Vagina (tissue), 2 donors: ENCODE measurements at regions not wholly inside any gene's neighbourhood (a gene's known extent, or its start where the extent isn't known, plus 50 kb on each side); places are given as distances from the start of the nearest gene placed in this dataset.

ENCODE experiments used
- CTCF ChIP-seq, 3 experiments: fragments of 450-650 bp in 2 of 3; fragments of 200-600 bp in 1 of 3; sonication (generic) in 1 of 3; IDR thresholded peaks; one replicate each; pipeline ENCODE4 v1.5.1; 2017 to 2019; ENCODE audit warnings: antibody characterized with exemption in 3 of 3, mild to moderate bottlenecking in 2 of 3, moderate library complexity in 2 of 3
- POLR2A ChIP-seq, 2 donors: fragments of 450-650 bp; IDR thresholded peaks; one replicate each; pipeline ENCODE4 v1.6.1; 2017; ENCODE audit warnings: antibody characterized with exemption in 2 of 2, mild to moderate bottlenecking in 2 of 2, moderate library complexity in 2 of 2
- POLR2AphosphoS5 ChIP-seq, 2 donors: sonication (generic); formaldehyde crosslinking; IDR thresholded peaks; one replicate each; pipeline ENCODE4 v1.9.0; 2017; ENCODE audit warnings: antibody characterized with exemption in 2 of 2, mild to moderate bottlenecking in 2 of 2, low read depth in 1 of 2; ENCODE audit not compliant: insufficient read depth in 1 of 2

- TF ChIP-seq CTCF (IDR thresholded peaks at IDR 0.05) (no peak), POLR2A (IDR thresholded peaks at IDR 0.05) (no peak), POLR2AphosphoS5 (IDR thresholded peaks at IDR 0.05; ENCODE audit: insufficient read depth in 1 of 2, low read depth in 1 of 2) (no peak)
These were observed 69.6 kb upstream of the PTCH1 start for GRCh38 chr9:95586326-95586725.
